CD14-positive monocyte (primary cell): ENCODE measurements at regions not wholly inside any gene's neighbourhood (a gene's known extent, or its start where the extent isn't known, plus 50 kb on each side); places are given as distances from the start of the nearest gene placed in this dataset.

Experiments
- DNase-seq, 3 donors: peaks; one replicate each; pipeline ENCODE4 v3.0.0-alpha.2; 2011 to 2022
- H2AFZ ChIP-seq: 2 replicates; pipeline ENCODE4 v1.6.0; 2012; ENCODE audit warnings: mild to moderate bottlenecking, low read depth, low read length, inconsistent platforms; ENCODE audit not compliant: insufficient read depth, poor library complexity, severe bottlenecking
- H3K27ac ChIP-seq, 2 donors: 1 replicate in 1 of 2; 2 replicates in 1 of 2; pipeline ENCODE4 v1.5.1; 2012 to 2013; ENCODE audit warnings: low read length in 2 of 2, control low read depth in 1 of 2, inconsistent platforms in 1 of 2, low read depth in 1 of 2, mild to moderate bottlenecking in 1 of 2
- H3K27me3 ChIP-seq, 2 donors: one replicate each; pipeline versions ENCODE4 v1.6.0 to v1.6.1; 2011 to 2013; ENCODE audit warnings: low read length in 2 of 2; ENCODE audit not compliant: control insufficient read depth in 2 of 2, insufficient read depth in 2 of 2
- H3K36me3 ChIP-seq, 2 donors: replicated peaks in 1 of 2; 1 replicate in 1 of 2; 2 replicates in 1 of 2; pipeline versions ENCODE4 v1.5.1 to v1.6.1; 2012 to 2013; ENCODE audit warnings: low read length in 2 of 2, control low read depth in 1 of 2, inconsistent platforms in 1 of 2, mild to moderate bottlenecking in 1 of 2; ENCODE audit not compliant: insufficient read depth in 2 of 2, control insufficient read depth in 1 of 2
- H3K4me1 ChIP-seq, 2 donors: 1 replicate in 1 of 2; 2 replicates in 1 of 2; pipeline versions ENCODE4 v1.5.1 to v1.6.1; 2012 to 2013; ENCODE audit warnings: low read length in 2 of 2, control low read depth in 1 of 2, inconsistent platforms in 1 of 2, mild to moderate bottlenecking in 1 of 2, moderate library complexity in 1 of 2; ENCODE audit not compliant: insufficient read depth in 2 of 2, control insufficient read depth in 1 of 2
- H3K4me2 ChIP-seq: replicated peaks from 2 replicates; pipeline ENCODE3; 2012; ENCODE audit warnings: low read length, moderate library complexity, mild to moderate bottlenecking; ENCODE audit not compliant: poor library complexity, severe bottlenecking; ENCODE audit errors: extremely low read depth
- H3K4me3 ChIP-seq, 3 experiments: fragments of 200-600 bp in 1 of 3; sonication (generic) in 1 of 3; replicated peaks in 1 of 3; 1 replicate in 2 of 3; 2 replicates in 1 of 3; pipeline ENCODE4 v1.5.1; 2011 to 2013; ENCODE audit warnings: low read length in 3 of 3, mild to moderate bottlenecking in 3 of 3, control low read depth in 2 of 3, low read depth in 2 of 3, inconsistent platforms in 1 of 3, moderate library complexity in 1 of 3
- H3K79me2 ChIP-seq: 2 replicates; pipeline ENCODE4 v1.6.0; 2012; ENCODE audit warnings: mild to moderate bottlenecking, control low read depth, inconsistent platforms, low read length, moderate library complexity; ENCODE audit not compliant: insufficient read depth
- H3K9ac ChIP-seq: 2 replicates; pipeline ENCODE4 v1.6.0; 2017; ENCODE audit warnings: low read length, mild to moderate bottlenecking; ENCODE audit not compliant: insufficient read depth, poor library complexity, severe bottlenecking
- H3K9me3 ChIP-seq, 2 donors: replicated peaks in 1 of 2; 1 replicate in 1 of 2; 2 replicates in 1 of 2; pipeline versions ENCODE4 v1.5.1 to v1.6.1; 2012 to 2013; ENCODE audit warnings: low read length in 2 of 2, control low read depth in 1 of 2; ENCODE audit not compliant: control insufficient read depth in 1 of 2, insufficient read depth in 1 of 2
- H4K20me1 ChIP-seq: 2 replicates; pipeline ENCODE4 v1.6.0; 2012; ENCODE audit warnings: mild to moderate bottlenecking, low read length, control low read depth, moderate library complexity; ENCODE audit not compliant: insufficient read depth
- H3K27ac Mint-ChIP-seq, 7 donors: one replicate each; pipeline ENCODE4 v1.8.0; 2020; ENCODE audit warnings: mild to moderate bottlenecking in 7 of 7, mixed read lengths in 7 of 7, moderate library complexity in 6 of 7, inconsistent platforms in 2 of 7
- H3K27me3 Mint-ChIP-seq, 3 donors: one replicate each; pipeline ENCODE4 v1.8.0; 2021 to 2022; ENCODE audit warnings: low read depth in 3 of 3, mild to moderate bottlenecking in 3 of 3, mixed read lengths in 3 of 3, moderate library complexity in 3 of 3, inconsistent platforms in 1 of 3
- H3K36me3 Mint-ChIP-seq, 2 donors: one replicate each; pipeline ENCODE4 v1.8.0; 2020; ENCODE audit warnings: mixed read lengths in 2 of 2, inconsistent platforms in 1 of 2, mild to moderate bottlenecking in 1 of 2
- H3K4me1 Mint-ChIP-seq: one replicate; pipeline ENCODE4 v1.8.0; 2020; ENCODE audit warnings: mild to moderate bottlenecking, mixed read lengths
- H3K4me3 Mint-ChIP-seq, 2 donors: one replicate each; pipeline ENCODE4 v1.8.0; 2020; ENCODE audit warnings: mild to moderate bottlenecking in 2 of 2, mixed read lengths in 2 of 2, moderate library complexity in 1 of 2
- H3K9me3 Mint-ChIP-seq, 7 donors: one replicate each; pipeline ENCODE4 v1.8.0; 2020 to 2022; ENCODE audit warnings: mixed read lengths in 7 of 7, mild to moderate bottlenecking in 6 of 7, moderate library complexity in 6 of 7, inconsistent platforms in 2 of 7
- CTCF ChIP-seq: fragments of 200-600 bp; IDR thresholded peaks from one replicate; pipeline ENCODE4 v1.8.0; 2022; ENCODE audit warnings: antibody characterized with exemption, mild to moderate bottlenecking
- WGBS: methylation state at CpG from one replicate; pipeline ENCODE4 v1.1.5; 2013; ENCODE audit warnings: missing lambda C conversion rate; ENCODE audit not compliant: insufficient coverage; 5-methylcytosine and 5-hydroxymethylcytosine counted together
- intact Hi-C, 2 donors: fragments of 100-400 bp; cut with micrococcal nuclease; formaldehyde crosslinking; loops; one replicate each; pipeline versions ENCODE4 v1.15.0 to v1.15.1; 2023

- Histone ChIP-seq H3K4me2 (no peak overlapping the region), H2AFZ (no peak overlapping the region), H3K27ac (no peak overlapping the region), H3K79me2 (no peaks in the 10 kb centered on the region), H3K4me3 (no peak overlapping the region), H3K27me3 (no peaks in the 10 kb centered on the region), H4K20me1 (no peaks in the 10 kb centered on the region), H3K4me1 (peaks cover 14 to 20% of the 10 kb centered on the region in 2 donors), H3K36me3 (no peaks in the 10 kb centered on the region), H3K9ac (no peak overlapping the region), H3K9me3 (no peaks in the 10 kb centered on the region)
- Mint-ChIP-seq H3K36me3 (no peaks in the 10 kb centered on the region), H3K9me3 (peaks cover 0 to 3% (median 0%) of the 10 kb centered on the region in 7 donors), H3K27ac (peak overlapping the region in 1 of 7 donors; percentile 63), H3K4me3 (no peak overlapping the region), H3K4me1 (peaks cover 17% of the 10 kb centered on the region), H3K27me3 (peaks cover 0 to 1% (median 0%) of the 10 kb centered on the region in 3 donors)
- WGBS, result no CpG with 5 or more reads among the region's 3 CpGs
- DNase-seq, result no peak
- intact Hi-C loops, result no loop called here
- TF ChIP-seq CTCF, result no peak
Observed at GRCh38 chr6:129921169-129921817, 60.2 kb upstream of the TMEM244 start.

GRCh38 chr6:129920103-129920798, 59.1 kb upstream of the TMEM244 start:
- Histone ChIP-seq H3K36me3 (no peaks in the 10 kb centered on the region), H3K9ac (no peak overlapping the region), H4K20me1 (no peaks in the 10 kb centered on the region), H3K27ac (no peak overlapping the region), H3K4me3 (no peak overlapping the region), H3K79me2 (no peaks in the 10 kb centered on the region), H3K27me3 (no peaks in the 10 kb centered on the region), H3K4me1 (peaks cover 14 to 20% of the 10 kb centered on the region in 2 donors), H3K4me2 (no peak overlapping the region), H3K9me3 (no peaks in the 10 kb centered on the region), H2AFZ (no peak overlapping the region)
- 80% methylated on average over 1 of the region's 7 CpGs for WGBS
- peaks cover 17% of the 10 kb centered on the region for H3K4me1 Mint-ChIP-seq
- H3K27me3 Mint-ChIP-seq, result peaks cover 0 to under 1% (median 0%) of the 10 kb centered on the region in 3 donors
- intact Hi-C loops, result no loop called here
- peak overlapping the region in 1 of 7 donors; percentile 77 for H3K27ac Mint-ChIP-seq
- TF ChIP-seq CTCF, result no peak
- DNase-seq, result no peak
- no peak overlapping the region for H3K4me3 Mint-ChIP-seq
- peaks cover 0 to under 1% (median 0%) of the 10 kb centered on the region in 7 donors for H3K9me3 Mint-ChIP-seq
- H3K36me3 Mint-ChIP-seq, result no peaks in the 10 kb centered on the region
